ENCODE measurements at regions not wholly inside any gene's neighbourhood (a gene's known extent, or its start where the extent isn't known, plus 50 kb on each side); places are given as distances from the start of the nearest gene placed in this dataset.
"Not testable (repeated sequence)": the region's sequence is repeated elsewhere in the genome, so short reads cannot be mapped to it uniquely, and the experiment has no call there.

GRCh38 chrX:42290608-42291007 is 367.3 kb upstream of the CASK start:
- TF ChIP-seq, protein P1, sequence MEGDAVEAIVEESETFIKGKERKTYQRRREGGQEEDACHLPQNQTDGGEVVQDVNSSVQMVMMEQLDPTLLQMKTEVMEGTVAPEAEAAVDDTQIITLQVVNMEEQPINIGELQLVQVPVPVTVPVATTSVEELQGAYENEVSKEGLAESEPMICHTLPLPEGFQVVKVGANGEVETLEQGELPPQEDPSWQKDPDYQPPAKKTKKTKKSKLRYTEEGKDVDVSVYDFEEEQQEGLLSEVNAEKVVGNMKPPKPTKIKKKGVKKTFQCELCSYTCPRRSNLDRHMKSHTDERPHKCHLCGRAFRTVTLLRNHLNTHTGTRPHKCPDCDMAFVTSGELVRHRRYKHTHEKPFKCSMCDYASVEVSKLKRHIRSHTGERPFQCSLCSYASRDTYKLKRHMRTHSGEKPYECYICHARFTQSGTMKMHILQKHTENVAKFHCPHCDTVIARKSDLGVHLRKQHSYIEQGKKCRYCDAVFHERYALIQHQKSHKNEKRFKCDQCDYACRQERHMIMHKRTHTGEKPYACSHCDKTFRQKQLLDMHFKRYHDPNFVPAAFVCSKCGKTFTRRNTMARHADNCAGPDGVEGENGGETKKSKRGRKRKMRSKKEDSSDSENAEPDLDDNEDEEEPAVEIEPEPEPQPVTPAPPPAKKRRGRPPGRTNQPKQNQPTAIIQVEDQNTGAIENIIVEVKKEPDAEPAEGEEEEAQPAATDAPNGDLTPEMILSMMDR (IDR thresholded peaks at IDR 0.05; ENCODE audit: borderline replicate concordance): no peak
- no peak overlapping the region for H3K4me3 ChIP-seq

DNA sequence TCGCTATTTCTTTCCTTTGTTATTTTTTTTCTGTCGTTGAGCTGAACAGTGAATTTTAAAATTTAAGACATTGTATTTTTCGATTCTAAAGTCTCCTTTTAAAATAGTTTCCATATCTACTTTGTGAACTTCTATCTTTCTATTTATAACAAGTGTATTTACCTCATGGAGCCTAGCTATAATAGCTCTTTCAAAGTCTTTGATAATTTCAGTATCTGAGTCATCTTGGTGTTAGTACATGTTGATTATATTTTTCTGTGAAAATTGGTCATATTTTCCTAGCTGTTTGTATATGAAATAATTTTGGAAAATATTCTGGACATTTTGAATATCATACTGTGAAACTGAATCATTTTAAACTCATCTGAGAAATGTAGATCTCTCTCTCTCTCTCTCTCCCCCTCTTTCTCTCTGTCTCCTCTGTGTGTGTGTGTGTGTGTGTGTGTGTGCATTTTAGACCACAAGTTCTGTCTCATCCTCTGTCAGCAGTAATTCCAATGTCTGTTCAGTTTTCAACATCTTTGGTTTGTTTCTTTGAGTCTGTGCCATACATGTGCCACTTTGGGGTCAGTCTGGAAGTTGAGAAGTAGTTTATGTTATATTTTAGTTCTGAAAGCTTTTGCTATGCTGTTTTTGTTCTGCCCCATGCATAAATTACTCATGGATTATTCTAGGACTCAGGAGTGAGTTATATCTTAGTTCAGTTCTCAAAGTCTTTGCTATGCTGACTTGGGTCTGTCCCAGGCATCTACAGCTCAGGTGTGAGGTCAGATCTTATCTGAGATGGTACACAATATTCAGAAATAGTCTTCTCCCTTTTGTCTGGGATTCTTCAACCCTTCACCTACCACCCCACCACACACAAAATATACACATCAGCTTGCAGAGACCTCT is 366.4 kb upstream of the CASK start:
- H3K36me3 ChIP-seq: no peaks in the 10 kb centered on the region
- no peak for DNase-seq
- no peaks in the 10 kb centered on the region for H3K27me3 ChIP-seq (ENCODE audit: low read depth)
- H3K4me1 ChIP-seq: no peaks in the 10 kb centered on the region
- H3K4me3 ChIP-seq: no peak overlapping the region
- H3K9me3 ChIP-seq (replicated peaks): no peaks in the 10 kb centered on the region
- intact Hi-C loops (cut with micrococcal nuclease): no loop called here
- H3K27ac ChIP-seq (replicated peaks): no peak overlapping the region
- TF ChIP-seq, protein P1 (IDR thresholded peaks at IDR 0.05; ENCODE audit: borderline replicate concordance): no peak

More at GRCh38 chrX:42290608-42291007, 367.3 kb upstream of the CASK start:
- no peak for DNase-seq
- intact Hi-C loops (cut with micrococcal nuclease): no loop called here
- Histone ChIP-seq H3K36me3 (no peaks in the 10 kb centered on the region), H3K27me3 (ENCODE audit: low read depth) (no peaks in the 10 kb centered on the region), H3K27ac (replicated peaks) (no peak overlapping the region), H3K9me3 (replicated peaks) (no peaks in the 10 kb centered on the region), H3K4me1 (no peaks in the 10 kb centered on the region)

GRCh38 chrX:42285681-42286080 is 362.3 kb upstream of the CASK start:
- DNase-seq; H3K4me3 ChIP-seq; H3K36me3 ChIP-seq; intact Hi-C loops (cut with micrococcal nuclease); H3K4me1 ChIP-seq; H3K27ac ChIP-seq (replicated peaks); H3K9me3 ChIP-seq (replicated peaks); H3K27me3 ChIP-seq (ENCODE audit: low read depth): not testable (repeated sequence)

DNA sequence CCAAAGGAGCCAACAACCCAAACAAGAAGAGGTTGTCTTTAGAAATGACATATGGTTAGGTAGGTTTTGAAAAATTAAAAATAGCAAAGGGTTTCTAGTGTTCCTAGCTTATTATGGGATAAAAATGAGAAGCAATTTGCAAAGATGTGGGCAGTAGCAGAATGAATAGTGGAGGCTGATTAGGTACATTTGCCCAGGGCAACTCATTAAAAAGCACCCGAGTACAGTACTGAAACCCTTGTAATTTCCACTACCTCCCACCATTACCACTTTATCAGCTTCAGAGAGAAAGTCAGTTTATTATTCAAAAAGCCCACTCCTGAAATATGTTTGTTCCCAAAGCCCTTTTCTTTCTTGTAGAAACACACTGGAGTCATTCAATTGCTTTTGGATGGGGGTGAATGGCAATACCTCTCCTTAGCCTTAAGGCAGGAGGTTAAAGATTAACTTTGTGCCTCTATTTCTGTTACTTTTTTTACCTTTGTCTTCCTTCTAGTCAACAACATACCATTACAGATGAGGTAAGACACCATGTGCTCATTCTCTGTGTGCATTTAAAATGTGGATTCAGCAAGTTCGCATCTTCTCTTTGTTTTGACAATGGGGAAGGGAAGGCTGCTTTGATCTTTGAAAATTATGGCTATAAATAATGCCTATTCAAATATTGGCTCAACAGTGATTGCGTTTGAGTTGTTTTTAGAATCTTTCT is 353.8 kb upstream of the CASK start:
- H3K27me3 ChIP-seq (ENCODE audit: low read depth): no peaks in the 10 kb centered on the region
- no peaks in the 10 kb centered on the region for H3K36me3 ChIP-seq
- no peaks in the 10 kb centered on the region for H3K9me3 ChIP-seq (replicated peaks)
- TF ChIP-seq, protein P1 (IDR thresholded peaks at IDR 0.05; ENCODE audit: borderline replicate concordance): no peak
- no peak overlapping the region for H3K4me3 ChIP-seq
- no peak overlapping the region for H3K27ac ChIP-seq (replicated peaks)
- H3K4me1 ChIP-seq: no peaks in the 10 kb centered on the region
- no peak for DNase-seq
- intact Hi-C loops (cut with micrococcal nuclease): no loop called here

GRCh38 chrX:42274151-42274550 is 350.8 kb upstream of the CASK start:
- Histone ChIP-seq H3K9me3 (replicated peaks) (no peaks in the 10 kb centered on the region), H3K4me3 (no peak overlapping the region), H3K27me3 (ENCODE audit: low read depth) (no peaks in the 10 kb centered on the region), H3K27ac (replicated peaks) (no peak overlapping the region), H3K36me3 (no peaks in the 10 kb centered on the region), H3K4me1 (no peaks in the 10 kb centered on the region)
- intact Hi-C loops (cut with micrococcal nuclease): no loop called here
- TF ChIP-seq, protein P1 (IDR thresholded peaks at IDR 0.05; ENCODE audit: borderline replicate concordance): no peak
- DNase-seq: no peak

GRCh38 chrX:42273387-42273786 is 350.0 kb upstream of the CASK start:
- Histone ChIP-seq H3K4me3 (no peak overlapping the region), H3K4me1 (no peaks in the 10 kb centered on the region), H3K27ac (replicated peaks) (no peak overlapping the region), H3K27me3 (ENCODE audit: low read depth) (no peaks in the 10 kb centered on the region), H3K9me3 (replicated peaks) (no peaks in the 10 kb centered on the region), H3K36me3 (no peaks in the 10 kb centered on the region)
- DNase-seq: no peak
- TF ChIP-seq, protein P1 (IDR thresholded peaks at IDR 0.05; ENCODE audit: borderline replicate concordance): no peak
- intact Hi-C loops (cut with micrococcal nuclease): no loop called here
